BE2C (cell line): ENCODE measurements at regions not wholly inside any gene's neighbourhood (a gene's known extent, or its start where the extent isn't known, plus 50 kb on each side); places are given as distances from the start of the nearest gene placed in this dataset.

Source experiments
- DNase-seq: peaks from one replicate; pipeline ENCODE4 v3.0.0-alpha.2; 2020
- H3K27me3 ChIP-seq: fragments of 250-450 bp; sonication (Bioruptor Pico); 2 replicates; pipeline ENCODE4 v1.5.1; 2020; ENCODE audit warnings: mild to moderate bottlenecking
- H3K36me3 ChIP-seq: fragments of 250-450 bp; sonication (Bioruptor Pico); 2 replicates; pipeline ENCODE4 v1.5.1; 2020; ENCODE audit warnings: mild to moderate bottlenecking
- H3K4me1 ChIP-seq: fragments of 250-450 bp; sonication (Bioruptor Pico); 2 replicates; pipeline ENCODE4 v1.5.1; 2020
- H3K4me3 ChIP-seq: 2 replicates; pipeline ENCODE4 v1.5.1; 2011; ENCODE audit warnings: low read depth, low read length
- H3K9me3 ChIP-seq: fragments of 250-450 bp; sonication (Bioruptor Pico); 2 replicates; pipeline ENCODE4 v1.5.1; 2020
- CTCF ChIP-seq: IDR thresholded peaks from 2 replicates; pipeline ENCODE4 v1.5.1; 2012; ENCODE audit warnings: mild to moderate bottlenecking, low read depth, low read length

GRCh38 chr5:4361753-4362152 lies 766.1 kb downstream of the IRX1 start:
- no peak for TF ChIP-seq CTCF
- H3K27me3 ChIP-seq, result no peaks in the 10 kb centered on the region
- DNase-seq, result no peak
- no peaks in the 10 kb centered on the region for H3K4me1 ChIP-seq
- H3K9me3 ChIP-seq, result peaks cover 2% of the 10 kb centered on the region
- no peaks in the 10 kb centered on the region for H3K36me3 ChIP-seq
- no peak overlapping the region for H3K4me3 ChIP-seq

GRCh38 chr5:4362411-4362810 lies 766.8 kb downstream of the IRX1 start:
- no peak for TF ChIP-seq CTCF
- Histone ChIP-seq H3K36me3 (no peaks in the 10 kb centered on the region), H3K4me1 (no peaks in the 10 kb centered on the region), H3K27me3 (no peaks in the 10 kb centered on the region), H3K4me3 (no peak overlapping the region), H3K9me3 (no peaks in the 10 kb centered on the region; the same call in 1 of the 2 replicates)
- DNase-seq, result no peak

GRCh38 chr5:4363045-4363444 lies 767.4 kb downstream of the IRX1 start:
- no peaks in the 10 kb centered on the region for H3K9me3 ChIP-seq
- no peak for DNase-seq
- no peaks in the 10 kb centered on the region for H3K4me1 ChIP-seq
- H3K27me3 ChIP-seq, result no peaks in the 10 kb centered on the region
- no peaks in the 10 kb centered on the region for H3K36me3 ChIP-seq
- no peak for TF ChIP-seq CTCF
- no peak overlapping the region for H3K4me3 ChIP-seq

GRCh38 chr5:4366628-4367027 lies 771.0 kb downstream of the IRX1 start:
- no peaks in the 10 kb centered on the region for H3K27me3 ChIP-seq
- DNase-seq, result no peak
- no peak overlapping the region for H3K4me3 ChIP-seq
- H3K36me3 ChIP-seq, result no peaks in the 10 kb centered on the region
- H3K4me1 ChIP-seq, result no peaks in the 10 kb centered on the region
- TF ChIP-seq CTCF, result no peak
- H3K9me3 ChIP-seq, result no peaks in the 10 kb centered on the region

GRCh38 chr5:4370218-4370617 lies 769.9 kb upstream of the ADAMTS16 start:
- no peaks in the 10 kb centered on the region for H3K4me1 ChIP-seq
- H3K9me3 ChIP-seq, result no peaks in the 10 kb centered on the region
- H3K36me3 ChIP-seq, result no peaks in the 10 kb centered on the region
- no peak overlapping the region for H3K4me3 ChIP-seq
- TF ChIP-seq CTCF, result no peak
- DNase-seq, result no peak
- H3K27me3 ChIP-seq, result no peaks in the 10 kb centered on the region

- DNase-seq, result no peak
- TF ChIP-seq CTCF, result no peak
- Histone ChIP-seq H3K36me3 (no peaks in the 10 kb centered on the region), H3K27me3 (no peaks in the 10 kb centered on the region), H3K4me3 (no peak overlapping the region), H3K4me1 (no peaks in the 10 kb centered on the region), H3K9me3 (no peaks in the 10 kb centered on the region)
Observed at GRCh38 chr5:4372481-4372880, 767.6 kb upstream of the ADAMTS16 start.
